Astrocyte of the hippocampus (primary cell): ENCODE measurements at regions not wholly inside any gene's neighbourhood (a gene's known extent, or its start where the extent isn't known, plus 50 kb on each side); places are given as distances from the start of the nearest gene placed in this dataset.
"Not testable (repeated sequence)": the region's sequence is repeated elsewhere in the genome, so short reads cannot be mapped to it uniquely, and the experiment has no call there.

Experiments
- DNase-seq: peaks from one replicate; pipeline ENCODE4 v3.0.0; 2011; ENCODE audit warnings: low read depth, low spot score

DNA sequence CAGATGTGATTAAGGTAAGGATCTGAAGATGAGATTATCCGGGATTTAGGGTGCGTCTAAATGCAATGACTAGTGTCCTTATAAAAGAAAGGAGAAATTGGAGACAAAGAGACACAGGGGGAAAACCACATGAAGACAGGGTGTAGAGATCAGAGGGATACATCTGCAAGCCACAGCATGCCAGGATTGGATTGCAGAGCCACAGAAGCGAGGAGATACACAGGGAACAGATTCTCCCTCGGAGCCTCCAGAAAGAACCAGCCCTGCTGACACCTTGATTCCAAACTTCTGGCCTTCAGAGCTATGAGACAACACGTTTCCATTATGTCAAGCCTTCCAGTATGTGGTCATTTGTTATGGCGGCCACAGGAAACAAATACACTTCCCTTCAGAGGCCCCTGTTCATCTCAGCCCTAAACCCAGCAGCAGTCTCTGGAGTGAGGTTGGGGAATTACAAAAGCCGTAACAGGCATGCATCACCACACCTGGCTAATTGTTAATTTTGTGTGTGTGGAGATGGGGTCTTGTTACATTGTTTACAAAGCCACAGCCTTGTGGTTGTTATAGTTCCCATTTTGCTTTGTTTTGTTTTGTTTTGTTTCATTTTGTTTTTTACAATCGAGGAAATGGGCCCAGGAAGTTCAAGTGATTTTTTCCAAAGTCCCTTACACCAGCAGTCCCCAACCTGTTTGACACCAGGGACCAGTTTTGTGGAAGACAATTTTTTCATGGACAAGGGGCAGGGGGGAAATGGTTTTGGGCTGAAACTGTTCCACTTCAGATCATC lies 51.6 kb upstream of the LYRM9 start:
- no peak for DNase-seq

DNA sequence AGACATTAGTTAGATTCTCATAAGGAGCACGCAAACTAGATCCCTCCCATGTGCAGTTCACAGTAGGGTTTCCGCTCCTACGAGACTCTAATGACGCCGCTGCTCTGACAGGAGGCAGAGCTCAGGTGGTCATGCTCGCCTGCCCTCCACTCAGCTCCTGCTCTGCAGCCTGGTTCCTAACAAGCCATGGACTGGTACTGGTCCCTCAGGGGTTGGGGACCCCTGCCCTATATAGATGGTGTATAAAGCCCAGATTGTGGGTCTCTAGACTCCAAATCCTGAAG lies 52.1 kb upstream of the LYRM9 start:
- no peak for DNase-seq

- DNase-seq, result no peak
These were observed 52.8 kb upstream of the LYRM9 start for GRCh38 chr17:27945953-27946352.

DNA sequence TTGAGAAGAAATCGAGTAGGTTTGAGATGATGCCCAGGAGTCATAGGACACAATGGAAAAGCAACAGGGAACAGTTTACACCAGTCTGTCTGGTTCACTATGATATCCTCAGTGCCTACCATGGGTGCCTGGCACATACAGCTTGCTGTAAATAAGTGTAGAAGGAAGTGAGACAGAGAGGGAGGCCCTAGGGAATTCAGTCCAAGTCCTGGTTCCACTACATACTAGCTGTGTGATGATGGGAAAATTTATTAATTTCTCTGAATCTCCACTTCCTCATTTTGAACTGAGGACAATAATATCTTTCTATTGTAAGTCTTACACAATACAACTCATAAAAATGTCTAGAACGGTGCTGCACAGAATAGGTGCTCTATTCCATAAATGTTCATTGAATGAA lies 53.3 kb upstream of the LYRM9 start:
- no peak for DNase-seq

GRCh38 chr17:27947005-27947406 lies 53.8 kb upstream of the LYRM9 start:
- no peak for DNase-seq

DNA sequence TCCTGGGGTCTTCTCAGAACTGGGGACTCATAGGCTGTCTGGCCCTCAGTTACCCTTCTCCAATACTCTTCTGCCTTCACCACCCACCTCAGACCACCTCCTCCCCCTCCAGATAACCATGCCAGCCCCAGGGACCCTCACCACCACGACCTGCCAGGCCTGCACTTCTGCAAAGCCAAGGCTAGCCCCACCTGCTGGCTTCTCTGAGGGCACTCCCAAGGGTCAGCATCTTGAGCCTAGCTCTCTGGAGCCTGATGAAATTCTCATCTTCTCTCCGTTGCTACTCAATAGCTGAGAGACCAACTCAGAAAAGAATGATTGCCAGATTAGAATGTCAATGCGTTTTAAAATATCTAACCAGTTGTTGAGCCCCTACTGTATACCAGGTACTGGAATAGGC lies 56.1 kb upstream of the LYRM9 start:
- no peak for DNase-seq

- DNase-seq, result not testable (repeated sequence)
These were observed 57.1 kb upstream of the LYRM9 start for GRCh38 chr17:27950225-27950624.

DNA sequence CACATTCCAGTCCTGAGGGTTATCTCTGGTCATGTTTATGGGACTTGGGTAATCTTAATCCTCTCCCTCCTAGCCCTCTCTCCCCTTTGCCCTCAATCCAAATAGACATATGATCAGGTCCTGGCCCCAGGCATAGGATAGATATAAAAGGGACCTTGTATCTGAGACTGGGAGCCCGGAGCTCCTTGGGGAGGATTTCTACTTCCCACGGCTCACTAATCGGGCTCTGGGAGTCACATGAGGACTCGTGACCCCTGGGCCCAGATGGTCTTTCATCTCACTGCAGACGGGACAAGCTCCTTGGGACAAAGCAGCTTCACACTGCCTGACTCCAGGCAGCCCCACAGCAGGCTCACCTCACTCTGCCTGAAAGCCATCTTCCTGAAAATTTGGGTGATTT lies 57.8 kb upstream of the LYRM9 start:
- DNase-seq, result no peak

DNA sequence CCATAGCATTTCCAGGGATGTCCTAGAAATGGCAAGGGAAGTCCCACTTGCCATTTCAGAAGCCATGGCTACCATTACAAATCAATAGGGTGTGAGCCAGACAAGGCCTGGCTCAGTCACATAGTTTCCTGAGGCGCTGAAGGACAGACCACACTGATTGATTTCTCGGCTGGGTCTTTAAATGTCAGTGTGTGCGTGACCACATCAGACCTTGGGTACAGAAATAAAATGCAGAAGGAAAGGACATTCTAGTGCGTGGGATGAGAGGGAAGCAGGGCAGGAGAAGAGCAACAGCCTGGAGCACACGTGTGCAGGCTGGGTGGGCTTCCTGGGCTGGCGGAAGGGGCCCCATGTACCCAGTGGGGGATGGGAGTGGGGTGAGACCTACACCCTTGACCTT lies 58.7 kb upstream of the LYRM9 start:
- no peak for DNase-seq

GRCh38 chr17:27952366-27952765 lies 59.2 kb upstream of the LYRM9 start:
- DNase-seq, result no peak

DNA sequence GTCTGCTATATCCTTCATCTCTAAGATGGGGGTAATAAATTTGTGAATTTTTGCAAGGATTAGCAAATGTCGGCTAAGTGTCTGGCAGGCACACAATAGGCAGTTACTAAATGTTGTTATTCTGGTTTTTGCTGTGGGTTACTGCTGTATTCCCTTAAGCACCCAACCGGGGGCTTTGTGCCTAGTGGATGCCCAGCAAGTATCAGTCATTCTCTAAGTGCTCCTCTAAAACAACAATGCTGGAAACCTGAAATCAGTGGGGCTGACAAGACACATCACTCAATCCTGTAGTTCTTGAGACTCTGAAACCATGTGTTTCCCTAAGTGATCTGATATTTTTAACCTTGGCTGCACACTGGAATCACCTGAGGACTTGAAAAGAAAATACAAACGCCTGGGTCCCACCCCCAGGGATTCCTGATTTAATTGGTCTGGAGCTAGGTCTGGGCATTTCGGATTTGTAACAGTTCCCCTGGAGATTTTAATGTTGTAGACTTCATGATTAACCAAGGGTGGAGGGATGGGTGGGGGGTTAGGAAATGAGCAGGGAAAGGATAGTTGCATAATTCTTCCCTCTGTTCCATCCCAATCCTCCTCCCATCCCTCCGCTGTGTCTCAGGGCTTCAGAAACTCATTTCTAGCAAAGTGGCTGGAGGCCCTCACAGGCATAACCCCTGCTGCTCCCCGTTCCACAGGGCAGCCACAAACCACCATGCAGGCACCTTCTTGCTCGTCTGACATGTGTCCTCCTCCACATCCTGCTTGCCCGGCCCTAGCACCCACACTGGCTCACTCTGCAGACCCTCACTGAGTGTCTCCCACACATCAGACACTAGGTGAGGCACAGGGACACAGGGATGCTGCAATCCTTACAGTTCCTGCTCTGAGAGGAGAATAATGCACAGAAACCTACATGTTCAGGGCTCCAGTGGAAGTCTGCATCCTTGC lies 61.7 kb upstream of the LYRM9 start:
- no peak for DNase-seq

DNA sequence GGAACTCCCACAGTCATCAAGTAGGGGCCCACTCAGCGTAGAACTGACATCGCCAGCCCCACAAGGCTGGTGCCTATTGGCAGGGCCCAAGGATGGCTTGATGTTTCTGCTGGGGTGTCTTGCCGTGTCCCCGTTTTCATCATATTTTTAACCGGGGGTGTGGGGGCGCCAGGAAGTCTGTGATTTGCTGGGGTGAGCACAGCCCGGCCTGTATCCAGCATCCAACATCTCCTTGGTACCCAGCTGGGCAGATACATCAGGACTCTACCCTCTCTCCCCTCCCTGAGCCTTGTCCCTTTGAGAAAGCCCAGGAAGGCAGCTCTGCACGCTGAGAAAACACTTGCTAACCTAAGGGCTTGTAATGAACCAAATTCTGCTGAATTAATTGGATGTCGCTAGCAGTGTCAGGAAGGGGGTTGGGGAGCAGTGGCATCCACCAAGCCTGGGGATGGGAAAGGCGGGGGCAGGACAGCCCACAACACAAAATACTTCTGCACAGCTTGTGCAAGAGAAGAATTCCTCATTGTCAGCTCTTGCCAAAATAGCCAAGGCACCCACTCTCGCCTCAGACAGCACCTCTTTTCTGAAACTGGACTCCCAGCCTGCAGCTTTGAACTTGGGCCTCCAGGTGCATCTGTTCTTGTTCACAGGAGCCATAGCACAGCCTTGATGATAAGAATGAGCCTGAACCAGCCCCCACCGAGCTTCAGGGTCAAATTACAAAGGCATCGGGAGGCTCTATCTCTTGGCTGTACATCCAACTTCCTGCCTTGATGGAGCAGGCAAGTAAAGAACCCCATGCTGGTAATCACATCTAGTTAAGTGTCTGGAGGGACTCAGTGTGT lies 63.7 kb upstream of the LYRM9 start:
- DNase-seq, result no peak

- DNase-seq, result not testable (repeated sequence)
These were observed 64.3 kb upstream of the LYRM9 start for GRCh38 chr17:27957446-27957793.

- DNase-seq, result no peak
These were observed 65.7 kb upstream of the LYRM9 start for GRCh38 chr17:27958708-27959381.

- no peak for DNase-seq
These were observed 66.2 kb upstream of the LYRM9 start for GRCh38 chr17:27959382-27959709.

- no peak for DNase-seq
These were observed 67.2 kb upstream of the LYRM9 start for GRCh38 chr17:27960183-27960849.

GRCh38 chr17:27962581-27962980 lies 69.4 kb upstream of the LYRM9 start:
- not testable (repeated sequence) for DNase-seq

GRCh38 chr17:27965224-27965623 lies 72.1 kb upstream of the LYRM9 start:
- DNase-seq, result no peak

DNA sequence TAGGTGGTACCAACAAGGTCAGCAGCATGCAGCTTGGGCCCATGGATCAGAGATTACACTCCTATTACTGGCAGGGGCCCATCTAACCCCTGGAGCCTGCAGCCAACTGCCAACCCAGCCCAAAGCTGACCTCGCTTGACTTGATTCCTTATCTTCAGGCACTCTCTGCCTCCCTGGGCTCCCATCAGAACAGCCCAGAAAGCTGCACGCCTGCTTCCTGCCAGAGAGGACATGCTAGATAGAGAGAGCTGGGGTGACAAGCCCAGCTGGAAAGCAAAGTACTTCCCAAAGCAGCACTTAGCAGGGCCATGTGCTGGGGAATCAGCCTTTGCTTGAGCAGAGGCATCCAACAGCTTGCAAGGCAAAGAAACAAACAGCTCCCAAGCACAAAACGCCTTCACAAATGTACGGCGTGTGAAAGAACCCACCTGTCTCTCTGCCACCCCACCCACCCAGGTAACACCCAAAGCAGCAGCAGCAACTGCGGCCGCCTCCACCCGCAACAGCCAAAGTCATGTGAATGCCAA lies 74.2 kb upstream of the NLK start:
- DNase-seq, result no peak

DNA sequence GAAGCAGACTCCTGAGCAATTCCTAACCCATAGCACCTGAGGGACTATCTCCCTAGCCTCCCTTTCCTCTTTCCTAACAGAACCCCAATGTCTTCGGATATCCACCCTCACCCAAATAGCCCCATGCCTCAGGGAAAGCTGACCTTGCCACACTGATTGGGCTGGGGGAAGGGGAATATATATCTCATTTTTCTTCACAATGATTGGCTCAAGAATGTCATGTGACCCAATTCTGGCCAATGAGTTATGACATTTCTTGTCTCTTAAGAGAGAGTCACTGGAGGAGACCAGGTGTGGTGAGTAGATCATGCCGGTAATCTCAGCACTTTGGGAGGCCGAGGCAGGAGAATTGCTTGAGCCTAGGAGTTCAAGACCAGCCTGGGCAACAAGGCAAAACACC lies 71.9 kb upstream of the NLK start:
- DNase-seq, result no peak
